WTC11 (cell line): ENCODE measurements at regions not wholly inside any gene's neighbourhood (a gene's known extent, or its start where the extent isn't known, plus 50 kb on each side); places are given as distances from the start of the nearest gene placed in this dataset.

ENCODE experiments used
- ATAC-seq: fragments of 200-7000 bp; cut with Tn5 transposase; 2 replicates; pipeline ENCODE4 v1.10.0; 2021; ENCODE audit warnings: mild to moderate bottlenecking, moderate library complexity
- CTCF ChIA-PET: fragments of 300-600 bp; sonication (Branson Sonifier 250); formaldehyde crosslinking; loops from one replicate; lab custom pipeline; 2021; ENCODE audit warnings: antibody characterized with exemption; lab: Charles Lee
- POLR2A ChIA-PET: fragments of 350-600 bp; sonication (Branson Sonifier 250); formaldehyde crosslinking; loops from one replicate; lab custom pipeline; 2021; ENCODE audit warnings: antibody characterized with exemption; lab: Charles Lee
- DNase-seq: peaks from one replicate; pipeline ENCODE4 v3.0.0; 2021; ENCODE audit warnings: low spot score
- H3K27ac Mint-ChIP-seq: 2 replicates; pipeline ENCODE4 v1.8.0; 2021; ENCODE audit warnings: mixed read lengths
- H3K27me3 Mint-ChIP-seq: 2 replicates; pipeline ENCODE4 v1.8.0; 2021; ENCODE audit warnings: low read depth, mild to moderate bottlenecking, moderate library complexity, mixed read lengths
- H3K36me3 Mint-ChIP-seq: 2 replicates; pipeline ENCODE4 v1.8.0; 2021; ENCODE audit warnings: mixed read lengths
- H3K4me1 Mint-ChIP-seq: 2 replicates; pipeline ENCODE4 v1.8.0; 2022; ENCODE audit warnings: mixed read lengths
- H3K4me3 Mint-ChIP-seq: 2 replicates; pipeline ENCODE4 v1.8.0; 2021; ENCODE audit warnings: mild to moderate bottlenecking, moderate library complexity, mixed read lengths
- H3K9me3 Mint-ChIP-seq: 2 replicates; pipeline ENCODE4 v1.8.0; 2021; ENCODE audit warnings: mixed read lengths
- CDX4 ChIP-seq: fragments of 250-450 bp; sonication (Bioruptor Pico); IDR thresholded peaks from 2 replicates; pipeline ENCODE4 v1.9.0; 2021; ENCODE audit warnings: moderate library complexity, mild to moderate bottlenecking, inconsistent platforms, borderline replicate concordance
- FOXJ3 ChIP-seq: sonication (generic); formaldehyde crosslinking; IDR thresholded peaks from 2 replicates; pipeline ENCODE4 v1.9.0; 2021; ENCODE audit warnings: missing genetic modification reagents, mild to moderate bottlenecking, borderline replicate concordance
- FOXP4 ChIP-seq: sonication (generic); formaldehyde crosslinking; IDR thresholded peaks from 2 replicates; pipeline ENCODE4 v1.8.0; 2022; ENCODE audit warnings: mild to moderate bottlenecking, missing genetic modification reagents
- GRHL2 ChIP-seq: fragments of 250-450 bp; sonication (Bioruptor Pico); IDR thresholded peaks from 2 replicates; pipeline ENCODE4 v1.8.0; 2022; ENCODE audit warnings: mild to moderate bottlenecking, moderate library complexity; ENCODE audit not compliant: insufficient replicate concordance, severe bottlenecking
- IRF1 ChIP-seq: sonication (generic); formaldehyde crosslinking; IDR thresholded peaks from 2 replicates; pipeline ENCODE4 v1.8.0; 2023; ENCODE audit warnings: missing genetic modification reagents
- NR2C2 ChIP-seq: sonication (generic); formaldehyde crosslinking; IDR thresholded peaks from 2 replicates; pipeline ENCODE4 v1.8.0; 2022; ENCODE audit warnings: mild to moderate bottlenecking, missing genetic modification reagents
- OVOL2 ChIP-seq: fragments of 250-450 bp; sonication (Bioruptor Pico); IDR thresholded peaks from 2 replicates; pipeline ENCODE4 v1.9.0; 2021; ENCODE audit warnings: mild to moderate bottlenecking, borderline replicate concordance
- PRDM15 ChIP-seq: sonication (generic); formaldehyde crosslinking; IDR thresholded peaks from 2 replicates; pipeline ENCODE4 v1.8.0; 2022; ENCODE audit warnings: missing genetic modification reagents
- SMAD4 ChIP-seq: sonication (generic); formaldehyde crosslinking; IDR thresholded peaks from 2 replicates; pipeline ENCODE4 v1.8.0; 2022; ENCODE audit warnings: mild to moderate bottlenecking, missing genetic modification reagents
- SOX15 ChIP-seq: fragments of 250-450 bp; sonication (Bioruptor Pico); IDR thresholded peaks from 2 replicates; pipeline ENCODE4 v1.9.0; 2021; ENCODE audit warnings: mild to moderate bottlenecking
- TEAD4 ChIP-seq: sonication (generic); formaldehyde crosslinking; IDR thresholded peaks from 2 replicates; pipeline ENCODE4 v1.8.0; 2022; ENCODE audit warnings: mild to moderate bottlenecking, missing genetic modification reagents
- ZNF416 ChIP-seq: fragments of 250-450 bp; sonication (Bioruptor Pico); IDR thresholded peaks from 2 replicates; pipeline ENCODE4 v1.9.0; 2021; ENCODE audit warnings: mild to moderate bottlenecking, inconsistent platforms
- ZNF671 ChIP-seq: fragments of 250-450 bp; sonication (Bioruptor Pico); IDR thresholded peaks from 2 replicates; pipeline ENCODE4 v1.8.0; 2021; ENCODE audit warnings: mild to moderate bottlenecking
- TF ChIP-seq, protein P1 (sequence below): fragments of 250-450 bp; sonication (Bioruptor Pico); IDR thresholded peaks from 2 replicates; pipeline ENCODE4 v1.8.0; 2021; ENCODE audit warnings: mild to moderate bottlenecking
- TF ChIP-seq, protein P2 (sequence below): sonication (generic); formaldehyde crosslinking; conservative IDR thresholded peaks from 2 replicates; pipeline ENCODE4 v1.8.1; 2023; ENCODE audit warnings: mild to moderate bottlenecking, low read depth, missing genetic modification reagents, moderate library complexity
- TF ChIP-seq, protein P3 (sequence below): sonication (generic); formaldehyde crosslinking; IDR thresholded peaks from 2 replicates; pipeline ENCODE4 v1.8.0; 2023; ENCODE audit warnings: mild to moderate bottlenecking, missing genetic modification reagents

DNA sequence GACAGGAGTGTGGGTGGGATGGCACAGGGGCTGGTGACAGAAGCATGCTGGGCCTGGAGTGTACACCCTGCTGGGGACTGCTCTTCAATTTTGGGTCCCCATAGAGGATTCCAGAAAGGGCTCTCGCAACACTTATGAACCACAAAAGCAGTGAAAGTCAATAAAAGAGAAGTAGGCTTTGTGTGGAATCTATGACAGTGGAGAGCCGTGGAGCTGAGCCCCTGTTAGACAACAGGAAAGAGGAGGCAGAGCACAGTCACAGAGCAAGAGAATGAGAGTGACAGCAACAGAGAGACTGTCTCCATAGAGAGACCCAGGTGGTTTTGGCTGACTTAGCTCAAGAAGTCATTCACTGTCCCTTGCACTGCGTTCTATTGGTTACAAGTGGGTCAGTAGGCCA, 135.1 kb upstream of the ATP6AP2 start:
- ChIA-PET POLR2A (no interaction called here), CTCF (no interaction called here)
- no peak for DNase-seq
- Mint-ChIP-seq H3K4me3 (no peak overlapping the region), H3K27ac (no peak overlapping the region), H3K27me3 (no peaks in the 10 kb centered on the region), H3K36me3 (no peaks in the 10 kb centered on the region), H3K4me1 (peaks cover 5% of the 10 kb centered on the region; the same call in 1 of the 2 replicates), H3K9me3 (no peaks in the 10 kb centered on the region)
- no peak for ATAC-seq
- no peak for TF ChIP-seq SOX15 (CRISPR knock-in tag)

GRCh38 chrX:40444798-40445496, 135.8 kb upstream of the ATP6AP2 start:
- H3K4me3 Mint-ChIP-seq = no peak overlapping the region
- H3K27me3 Mint-ChIP-seq = no peaks in the 10 kb centered on the region
- POLR2A ChIA-PET = no interaction called here
- TF ChIP-seq ZNF416 (no peak), ZNF671 (CRISPR knock-in tag) (no peak), SMAD4 (CRISPR knock-in tag) (no peak), GRHL2 (no peak), CDX4 (CRISPR knock-in tag) (no peak), NR2C2 (CRISPR knock-in tag) (no peak), PRDM15 (CRISPR knock-in tag) (no peak), TEAD4 (CRISPR knock-in tag) (no peak), OVOL2 (CRISPR knock-in tag) (no peak), FOXJ3 (CRISPR knock-in tag) (no peak), FOXP4 (CRISPR knock-in tag) (no peak), IRF1 (no peak)
- TF ChIP-seq, protein P1, sequence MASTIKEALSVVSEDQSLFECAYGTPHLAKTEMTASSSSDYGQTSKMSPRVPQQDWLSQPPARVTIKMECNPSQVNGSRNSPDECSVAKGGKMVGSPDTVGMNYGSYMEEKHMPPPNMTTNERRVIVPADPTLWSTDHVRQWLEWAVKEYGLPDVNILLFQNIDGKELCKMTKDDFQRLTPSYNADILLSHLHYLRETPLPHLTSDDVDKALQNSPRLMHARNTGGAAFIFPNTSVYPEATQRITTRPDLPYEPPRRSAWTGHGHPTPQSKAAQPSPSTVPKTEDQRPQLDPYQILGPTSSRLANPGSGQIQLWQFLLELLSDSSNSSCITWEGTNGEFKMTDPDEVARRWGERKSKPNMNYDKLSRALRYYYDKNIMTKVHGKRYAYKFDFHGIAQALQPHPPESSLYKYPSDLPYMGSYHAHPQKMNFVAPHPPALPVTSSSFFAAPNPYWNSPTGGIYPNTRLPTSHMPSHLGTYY (CRISPR knock-in tag) = no peak
- TF ChIP-seq, protein P2, sequence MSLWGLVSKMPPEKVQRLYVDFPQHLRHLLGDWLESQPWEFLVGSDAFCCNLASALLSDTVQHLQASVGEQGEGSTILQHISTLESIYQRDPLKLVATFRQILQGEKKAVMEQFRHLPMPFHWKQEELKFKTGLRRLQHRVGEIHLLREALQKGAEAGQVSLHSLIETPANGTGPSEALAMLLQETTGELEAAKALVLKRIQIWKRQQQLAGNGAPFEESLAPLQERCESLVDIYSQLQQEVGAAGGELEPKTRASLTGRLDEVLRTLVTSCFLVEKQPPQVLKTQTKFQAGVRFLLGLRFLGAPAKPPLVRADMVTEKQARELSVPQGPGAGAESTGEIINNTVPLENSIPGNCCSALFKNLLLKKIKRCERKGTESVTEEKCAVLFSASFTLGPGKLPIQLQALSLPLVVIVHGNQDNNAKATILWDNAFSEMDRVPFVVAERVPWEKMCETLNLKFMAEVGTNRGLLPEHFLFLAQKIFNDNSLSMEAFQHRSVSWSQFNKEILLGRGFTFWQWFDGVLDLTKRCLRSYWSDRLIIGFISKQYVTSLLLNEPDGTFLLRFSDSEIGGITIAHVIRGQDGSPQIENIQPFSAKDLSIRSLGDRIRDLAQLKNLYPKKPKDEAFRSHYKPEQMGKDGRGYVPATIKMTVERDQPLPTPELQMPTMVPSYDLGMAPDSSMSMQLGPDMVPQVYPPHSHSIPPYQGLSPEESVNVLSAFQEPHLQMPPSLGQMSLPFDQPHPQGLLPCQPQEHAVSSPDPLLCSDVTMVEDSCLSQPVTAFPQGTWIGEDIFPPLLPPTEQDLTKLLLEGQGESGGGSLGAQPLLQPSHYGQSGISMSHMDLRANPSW (CRISPR knock-in tag) = no peak
- TF ChIP-seq, protein P3, sequence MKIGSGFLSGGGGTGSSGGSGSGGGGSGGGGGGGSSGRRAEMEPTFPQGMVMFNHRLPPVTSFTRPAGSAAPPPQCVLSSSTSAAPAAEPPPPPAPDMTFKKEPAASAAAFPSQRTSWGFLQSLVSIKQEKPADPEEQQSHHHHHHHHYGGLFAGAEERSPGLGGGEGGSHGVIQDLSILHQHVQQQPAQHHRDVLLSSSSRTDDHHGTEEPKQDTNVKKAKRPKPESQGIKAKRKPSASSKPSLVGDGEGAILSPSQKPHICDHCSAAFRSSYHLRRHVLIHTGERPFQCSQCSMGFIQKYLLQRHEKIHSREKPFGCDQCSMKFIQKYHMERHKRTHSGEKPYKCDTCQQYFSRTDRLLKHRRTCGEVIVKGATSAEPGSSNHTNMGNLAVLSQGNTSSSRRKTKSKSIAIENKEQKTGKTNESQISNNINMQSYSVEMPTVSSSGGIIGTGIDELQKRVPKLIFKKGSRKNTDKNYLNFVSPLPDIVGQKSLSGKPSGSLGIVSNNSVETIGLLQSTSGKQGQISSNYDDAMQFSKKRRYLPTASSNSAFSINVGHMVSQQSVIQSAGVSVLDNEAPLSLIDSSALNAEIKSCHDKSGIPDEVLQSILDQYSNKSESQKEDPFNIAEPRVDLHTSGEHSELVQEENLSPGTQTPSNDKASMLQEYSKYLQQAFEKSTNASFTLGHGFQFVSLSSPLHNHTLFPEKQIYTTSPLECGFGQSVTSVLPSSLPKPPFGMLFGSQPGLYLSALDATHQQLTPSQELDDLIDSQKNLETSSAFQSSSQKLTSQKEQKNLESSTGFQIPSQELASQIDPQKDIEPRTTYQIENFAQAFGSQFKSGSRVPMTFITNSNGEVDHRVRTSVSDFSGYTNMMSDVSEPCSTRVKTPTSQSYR (CRISPR knock-in tag) = no peak
- TF ChIP-seq, all 79 proteins: peak for 0
- CTCF ChIA-PET = no interaction called here
- ATAC-seq (no peak), DNase-seq (no peak)
- Mint-ChIP-seq H3K36me3 (no peaks in the 10 kb centered on the region), H3K27ac (no peak overlapping the region), H3K9me3 (no peaks in the 10 kb centered on the region), H3K4me1 (peaks cover 5% of the 10 kb centered on the region; the same call in 1 of the 2 replicates)
